SK-N-SH (cell line): ENCODE measurements at regions not wholly inside any gene's neighbourhood (a gene's known extent, or its start where the extent isn't known, plus 50 kb on each side); places are given as distances from the start of the nearest gene placed in this dataset.

Experiments used
- ELF1 ChIP-seq: IDR thresholded peaks from 2 replicates; pipeline ENCODE4 v1.4.0; 2012
- EP300 ChIP-seq, 2 experiments: IDR thresholded peaks; 2 replicates each; pipeline versions ENCODE4 v1.4.0 to v1.6.1; 2012; ENCODE audit warnings: borderline replicate concordance in 1 of 2, low read depth in 1 of 2, low read length in 1 of 2
- FOXM1 ChIP-seq: IDR thresholded peaks from 2 replicates; pipeline ENCODE4 v1.4.0; 2012; ENCODE audit warnings: low read depth, mild to moderate bottlenecking
- MXI1 ChIP-seq: IDR thresholded peaks from 2 replicates; pipeline ENCODE4 v1.6.1; 2012; ENCODE audit warnings: mild to moderate bottlenecking, low read depth, low read length, improper control_type of control experiment
- NRF1 ChIP-seq: IDR thresholded peaks from 2 replicates; pipeline ENCODE4 v1.6.1; 2012; ENCODE audit warnings: low read depth, mild to moderate bottlenecking, low read length
- POLR2AphosphoS5 ChIP-seq: IDR thresholded peaks from 2 replicates; pipeline ENCODE4 v1.6.1; 2012; ENCODE audit warnings: low read depth, low read length
- RCOR1 ChIP-seq: fragments of 150-350 bp; IDR thresholded peaks from 2 replicates; pipeline ENCODE4 v1.6.1; 2017; ENCODE audit warnings: antibody characterized with exemption, low read length
- RFX5 ChIP-seq: IDR thresholded peaks from 2 replicates; pipeline ENCODE4 v1.6.1; 2012; ENCODE audit warnings: mild to moderate bottlenecking, improper control_type of control experiment, low read length
- SMC3 ChIP-seq: IDR thresholded peaks from 2 replicates; pipeline ENCODE4 v1.6.1; 2012; ENCODE audit warnings: low read depth, low read length, improper control_type of control experiment
- YY1 ChIP-seq: IDR thresholded peaks from 2 replicates; pipeline ENCODE4 v1.4.0; 2012; ENCODE audit warnings: low read depth, mild to moderate bottlenecking
- TF ChIP-seq, protein P1 (sequence below): fragments of 200-600 bp; sonication (generic); IDR thresholded peaks from 2 replicates; pipeline ENCODE4 v1.6.1; 2017; ENCODE audit warnings: antibody characterized with exemption, mild to moderate bottlenecking, moderate library complexity
- TF ChIP-seq, protein P2 (sequence below): IDR thresholded peaks from 2 replicates; pipeline ENCODE4 v1.4.0; 2012; ENCODE audit warnings: low read depth, borderline replicate concordance
- TF ChIP-seq, protein P3 (sequence below): IDR thresholded peaks from 2 replicates; pipeline ENCODE4 v1.4.0; 2012; ENCODE audit warnings: low read depth, borderline replicate concordance

DNA sequence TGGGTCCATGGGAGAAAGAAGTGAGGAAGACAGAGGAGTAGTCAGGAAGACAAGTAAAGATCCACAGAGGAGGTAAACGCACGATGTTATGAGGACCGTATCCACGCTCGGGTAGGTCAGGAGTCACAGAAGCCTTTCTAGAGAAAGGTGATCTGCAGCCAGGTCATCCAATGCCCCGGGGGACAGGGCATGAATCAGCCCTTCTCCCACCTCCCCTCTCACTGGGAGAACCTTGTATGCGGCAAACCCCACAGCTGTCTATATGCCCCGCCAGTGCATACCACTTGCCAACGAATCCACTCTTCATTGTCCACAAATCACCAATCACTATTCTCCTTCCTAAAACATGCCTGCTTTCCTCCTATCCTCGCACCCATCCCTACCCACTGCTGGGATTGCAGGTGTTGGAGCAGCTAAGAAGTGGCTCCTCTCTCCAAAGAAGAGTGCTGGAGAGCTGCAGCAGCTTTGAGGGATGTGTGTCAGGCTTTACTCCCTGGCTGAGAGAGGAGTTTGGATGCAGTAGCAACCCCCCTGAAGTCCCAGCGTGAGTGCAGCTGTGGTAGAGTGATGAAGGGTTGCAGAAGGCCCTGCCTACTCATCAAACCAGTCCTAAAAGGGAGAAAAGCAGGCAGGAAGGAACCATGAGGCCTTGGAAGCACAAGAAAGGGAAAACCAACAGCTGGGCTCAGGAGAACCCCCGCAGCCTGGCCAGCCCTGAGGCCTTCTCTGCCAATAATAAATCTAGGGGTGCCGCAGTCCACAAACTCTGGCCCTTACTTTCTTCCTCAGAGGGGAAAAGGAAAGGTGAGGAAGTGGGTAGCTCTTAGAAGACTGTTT, 102.2 kb upstream of the GADD45A start:
- TF ChIP-seq, protein P1, sequence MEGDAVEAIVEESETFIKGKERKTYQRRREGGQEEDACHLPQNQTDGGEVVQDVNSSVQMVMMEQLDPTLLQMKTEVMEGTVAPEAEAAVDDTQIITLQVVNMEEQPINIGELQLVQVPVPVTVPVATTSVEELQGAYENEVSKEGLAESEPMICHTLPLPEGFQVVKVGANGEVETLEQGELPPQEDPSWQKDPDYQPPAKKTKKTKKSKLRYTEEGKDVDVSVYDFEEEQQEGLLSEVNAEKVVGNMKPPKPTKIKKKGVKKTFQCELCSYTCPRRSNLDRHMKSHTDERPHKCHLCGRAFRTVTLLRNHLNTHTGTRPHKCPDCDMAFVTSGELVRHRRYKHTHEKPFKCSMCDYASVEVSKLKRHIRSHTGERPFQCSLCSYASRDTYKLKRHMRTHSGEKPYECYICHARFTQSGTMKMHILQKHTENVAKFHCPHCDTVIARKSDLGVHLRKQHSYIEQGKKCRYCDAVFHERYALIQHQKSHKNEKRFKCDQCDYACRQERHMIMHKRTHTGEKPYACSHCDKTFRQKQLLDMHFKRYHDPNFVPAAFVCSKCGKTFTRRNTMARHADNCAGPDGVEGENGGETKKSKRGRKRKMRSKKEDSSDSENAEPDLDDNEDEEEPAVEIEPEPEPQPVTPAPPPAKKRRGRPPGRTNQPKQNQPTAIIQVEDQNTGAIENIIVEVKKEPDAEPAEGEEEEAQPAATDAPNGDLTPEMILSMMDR = no peak
- no peak for TF ChIP-seq ELF1
- no peak for TF ChIP-seq NRF1
- no peak for TF ChIP-seq EP300 (IDR thresholded peaks at IDR 0.05; ENCODE audit: borderline replicate concordance in 1 of 2, low read depth in 1 of 2, low read length in 1 of 2)
- TF ChIP-seq SMC3 = no peak
- TF ChIP-seq, protein P2, sequence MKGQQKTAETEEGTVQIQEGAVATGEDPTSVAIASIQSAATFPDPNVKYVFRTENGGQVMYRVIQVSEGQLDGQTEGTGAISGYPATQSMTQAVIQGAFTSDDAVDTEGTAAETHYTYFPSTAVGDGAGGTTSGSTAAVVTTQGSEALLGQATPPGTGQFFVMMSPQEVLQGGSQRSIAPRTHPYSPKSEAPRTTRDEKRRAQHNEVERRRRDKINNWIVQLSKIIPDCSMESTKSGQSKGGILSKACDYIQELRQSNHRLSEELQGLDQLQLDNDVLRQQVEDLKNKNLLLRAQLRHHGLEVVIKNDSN = no peak
- TF ChIP-seq YY1 = no peak
- TF ChIP-seq POLR2AphosphoS5 = no peak
- no peak for TF ChIP-seq MXI1
- TF ChIP-seq, protein P3, sequence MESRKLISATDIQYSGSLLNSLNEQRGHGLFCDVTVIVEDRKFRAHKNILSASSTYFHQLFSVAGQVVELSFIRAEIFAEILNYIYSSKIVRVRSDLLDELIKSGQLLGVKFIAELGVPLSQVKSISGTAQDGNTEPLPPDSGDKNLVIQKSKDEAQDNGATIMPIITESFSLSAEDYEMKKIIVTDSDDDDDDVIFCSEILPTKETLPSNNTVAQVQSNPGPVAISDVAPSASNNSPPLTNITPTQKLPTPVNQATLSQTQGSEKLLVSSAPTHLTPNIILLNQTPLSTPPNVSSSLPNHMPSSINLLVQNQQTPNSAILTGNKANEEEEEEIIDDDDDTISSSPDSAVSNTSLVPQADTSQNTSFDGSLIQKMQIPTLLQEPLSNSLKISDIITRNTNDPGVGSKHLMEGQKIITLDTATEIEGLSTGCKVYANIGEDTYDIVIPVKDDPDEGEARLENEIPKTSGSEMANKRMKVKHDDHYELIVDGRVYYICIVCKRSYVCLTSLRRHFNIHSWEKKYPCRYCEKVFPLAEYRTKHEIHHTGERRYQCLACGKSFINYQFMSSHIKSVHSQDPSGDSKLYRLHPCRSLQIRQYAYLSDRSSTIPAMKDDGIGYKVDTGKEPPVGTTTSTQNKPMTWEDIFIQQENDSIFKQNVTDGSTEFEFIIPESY = no peak
- TF ChIP-seq RCOR1 = no peak
- TF ChIP-seq RFX5 = no peak
- TF ChIP-seq FOXM1 = no peak
